CD4-positive, CD25-positive, alpha-beta regulatory T cell (primary cell): ENCODE measurements at regions not wholly inside any gene's neighbourhood (a gene's known extent, or its start where the extent isn't known, plus 50 kb on each side); places are given as distances from the start of the nearest gene placed in this dataset.
"Not testable (repeated sequence)": the region's sequence is repeated elsewhere in the genome, so short reads cannot be mapped to it uniquely, and the experiment has no call there.

Source experiments
- ATAC-seq, 2 donors: fragments of 150-1000 bp; cut with Tn5 transposase; one replicate each; pipeline ENCODE4 v1.10.0; 2021; ENCODE audit warnings: low read depth in 2 of 2, moderate number of reproducible peaks in 2 of 2, moderate library complexity in 1 of 2
- DNase-seq, 3 donors: peaks; one replicate each; pipeline versions ENCODE4 v3.0.0 to v3.0.0-alpha.2; 2012 to 2022; ENCODE audit warnings: mixed read lengths in 1 of 3
- H3K27ac ChIP-seq: one replicate; pipeline ENCODE4 v1.7.0; 2013; ENCODE audit warnings: mild to moderate bottlenecking, low read length; ENCODE audit not compliant: insufficient read depth, poor library complexity, severe bottlenecking
- H3K27me3 ChIP-seq: one replicate; pipeline ENCODE4 v1.7.0; 2013; ENCODE audit warnings: low read length; ENCODE audit not compliant: control insufficient read depth, insufficient read depth
- H3K36me3 ChIP-seq: one replicate; pipeline ENCODE4 v1.7.0; 2013; ENCODE audit warnings: mild to moderate bottlenecking, low read length, moderate library complexity; ENCODE audit not compliant: control insufficient read depth, insufficient read depth
- H3K4me1 ChIP-seq: 2 replicates; pipeline ENCODE4 v1.7.0; 2013; ENCODE audit warnings: mild to moderate bottlenecking, low read length; ENCODE audit not compliant: insufficient read depth, control insufficient read depth, poor library complexity, severe bottlenecking
- H3K4me3 ChIP-seq: one replicate; pipeline ENCODE4 v1.7.0; 2013; ENCODE audit warnings: low read depth, mild to moderate bottlenecking, low read length, moderate library complexity
- H3K9me3 ChIP-seq, 2 experiments: 1 replicate in 1 of 2; 2 replicates in 1 of 2; pipeline ENCODE4 v1.7.0; 2013; ENCODE audit warnings: low read length in 2 of 2, mild to moderate bottlenecking in 1 of 2, moderate library complexity in 1 of 2; ENCODE audit not compliant: control insufficient read depth in 2 of 2
- H3K27ac Mint-ChIP-seq, 3 donors: one replicate each; pipeline ENCODE4 v1.8.0; 2020 to 2022; ENCODE audit warnings: mild to moderate bottlenecking in 3 of 3, mixed read lengths in 3 of 3, moderate library complexity in 2 of 3
- H3K27me3 Mint-ChIP-seq: one replicate; pipeline ENCODE4 v1.8.0; 2022; ENCODE audit warnings: mild to moderate bottlenecking, mixed read lengths
- H3K36me3 Mint-ChIP-seq: one replicate; pipeline ENCODE4 v1.8.0; 2020; ENCODE audit warnings: mixed read lengths
- H3K4me1 Mint-ChIP-seq, 4 donors: one replicate each; pipeline ENCODE4 v1.8.0; 2020 to 2022; ENCODE audit warnings: mixed read lengths in 4 of 4, mild to moderate bottlenecking in 1 of 4
- H3K4me3 Mint-ChIP-seq, 4 donors: one replicate each; pipeline ENCODE4 v1.8.0; 2020 to 2022; ENCODE audit warnings: mild to moderate bottlenecking in 4 of 4, mixed read lengths in 4 of 4, moderate library complexity in 3 of 4
- H3K9me3 Mint-ChIP-seq, 7 donors: one replicate each; pipeline ENCODE4 v1.8.0; 2020 to 2022; ENCODE audit warnings: mixed read lengths in 7 of 7, mild to moderate bottlenecking in 3 of 7, moderate library complexity in 2 of 7

DNA sequence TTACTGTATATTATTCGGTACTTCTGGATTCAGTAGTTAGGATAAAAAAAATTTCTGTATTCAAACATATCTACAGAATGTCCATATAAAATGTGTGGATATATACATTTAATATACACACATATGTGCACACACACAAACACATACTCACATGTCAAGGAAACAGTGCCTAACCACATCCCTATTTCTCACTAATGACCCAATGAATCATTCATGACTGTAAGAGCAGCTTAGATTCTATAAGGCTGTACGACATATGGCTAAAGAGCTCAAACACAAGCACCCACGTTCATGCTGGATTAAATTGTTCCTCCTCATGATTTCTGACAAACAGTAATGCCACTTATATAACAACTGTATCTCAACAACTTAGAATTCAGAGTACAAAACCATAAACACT lies 457.3 kb downstream of the ADCYAP1 start:
- Histone ChIP-seq H3K4me1 (no peaks in the 10 kb centered on the region), H3K4me3 (no peak overlapping the region), H3K27ac (no peak overlapping the region), H3K9me3 (no peaks in the 10 kb centered on the region), H3K36me3 (no peaks in the 10 kb centered on the region), H3K27me3 (no peaks in the 10 kb centered on the region)
- Mint-ChIP-seq H3K4me1 (no peaks in the 10 kb centered on the region), H3K36me3 (no peaks in the 10 kb centered on the region), H3K27ac (no peak overlapping the region), H3K9me3 (peaks cover 0 to 6% (median 5%) of the 10 kb centered on the region in 7 donors), H3K4me3 (no peak overlapping the region), H3K27me3 (no peaks in the 10 kb centered on the region)
- no peak for DNase-seq
- ATAC-seq: no peak

DNA sequence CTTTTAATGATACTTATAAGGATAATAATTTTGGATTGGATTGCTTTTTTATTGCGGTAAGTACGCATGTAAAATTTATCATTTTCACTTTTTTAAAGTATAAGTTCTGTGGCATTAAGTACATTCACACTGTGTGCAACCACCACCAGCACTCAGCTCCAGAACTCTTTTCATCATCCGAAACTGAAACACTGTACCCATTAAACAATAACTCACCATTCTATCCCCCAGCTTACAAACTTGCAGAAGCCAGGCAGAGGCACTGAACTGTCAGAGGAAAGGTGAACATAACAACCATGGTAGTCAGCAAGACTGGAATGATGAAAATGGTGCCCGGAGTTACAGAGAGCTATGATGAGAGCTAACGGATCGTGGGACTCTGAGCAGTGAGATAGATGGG lies 465.9 kb downstream of the ADCYAP1 start:
- H3K27me3 ChIP-seq: no peaks in the 10 kb centered on the region
- H3K9me3 ChIP-seq: no peaks in the 10 kb centered on the region
- Mint-ChIP-seq H3K4me1 (no peaks in the 10 kb centered on the region), H3K4me3 (no peak overlapping the region), H3K36me3 (no peaks in the 10 kb centered on the region), H3K27ac (no peak overlapping the region), H3K27me3 (no peaks in the 10 kb centered on the region), H3K9me3 (peaks cover 0 to 6% (median 0%) of the 10 kb centered on the region in 7 donors)
- no peak for ATAC-seq
- H3K27ac ChIP-seq: no peak overlapping the region
- no peaks in the 10 kb centered on the region for H3K36me3 ChIP-seq
- DNase-seq: no peak
- H3K4me1 ChIP-seq: no peaks in the 10 kb centered on the region
- H3K4me3 ChIP-seq: no peak overlapping the region

DNA sequence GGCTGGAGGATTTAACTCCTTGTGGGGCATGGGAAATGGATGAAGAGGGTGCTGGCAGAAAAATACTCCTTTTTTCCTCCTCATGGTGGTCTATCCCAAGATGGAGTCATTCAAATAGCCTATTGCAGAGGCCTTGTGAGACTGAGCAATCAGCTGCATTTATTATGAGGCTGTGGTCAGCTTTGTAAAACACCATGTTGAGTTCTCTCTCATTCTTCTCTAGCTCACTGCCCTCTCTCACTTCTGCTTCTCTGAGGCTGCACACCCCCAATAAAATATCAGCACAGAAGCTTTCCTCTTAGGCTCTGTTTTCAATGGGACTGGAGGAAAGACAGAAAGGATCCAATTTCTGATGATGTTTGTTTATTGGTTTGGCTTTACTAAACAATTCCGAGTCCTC lies 467.1 kb downstream of the ADCYAP1 start:
- no peaks in the 10 kb centered on the region for H3K36me3 Mint-ChIP-seq
- DNase-seq (no peak), ATAC-seq (no peak)
- no peaks in the 10 kb centered on the region for H3K4me1 Mint-ChIP-seq
- Histone ChIP-seq H3K4me1 (no peaks in the 10 kb centered on the region), H3K27ac (no peak overlapping the region), H3K36me3 (no peaks in the 10 kb centered on the region), H3K4me3 (no peak overlapping the region), H3K27me3 (no peaks in the 10 kb centered on the region), H3K9me3 (no peaks in the 10 kb centered on the region)
- no peaks in the 10 kb centered on the region for H3K27me3 Mint-ChIP-seq
- no peak overlapping the region for H3K27ac Mint-ChIP-seq
- H3K9me3 Mint-ChIP-seq: peaks cover 0 to 3% (median 0%) of the 10 kb centered on the region in 7 donors
- no peak overlapping the region for H3K4me3 Mint-ChIP-seq

GRCh38 chr18:1383465-1383864 lies 478.8 kb downstream of the ADCYAP1 start:
- Mint-ChIP-seq H3K9me3 (peaks cover 0 to 28% (median 7%) of the 10 kb centered on the region in 7 donors), H3K4me3 (no peak overlapping the region), H3K36me3 (no peaks in the 10 kb centered on the region), H3K4me1 (no peaks in the 10 kb centered on the region), H3K27ac (no peak overlapping the region), H3K27me3 (no peaks in the 10 kb centered on the region)
- Histone ChIP-seq H3K36me3 (no peaks in the 10 kb centered on the region), H3K27ac (no peak overlapping the region), H3K4me1 (no peaks in the 10 kb centered on the region), H3K27me3 (no peaks in the 10 kb centered on the region), H3K9me3 (peaks cover 2 to 24% of the 10 kb centered on the region in 2 experiments), H3K4me3 (no peak overlapping the region)
- DNase-seq (no peak), ATAC-seq (no peak)

- not testable (repeated sequence) for H3K4me1 Mint-ChIP-seq
- H3K9me3 Mint-ChIP-seq: peaks cover 0 to 36% (median 12%) of the 10 kb centered on the region in 7 donors
These were observed 483.8 kb downstream of the ADCYAP1 start for GRCh38 chr18:1388468-1388867.

DNA sequence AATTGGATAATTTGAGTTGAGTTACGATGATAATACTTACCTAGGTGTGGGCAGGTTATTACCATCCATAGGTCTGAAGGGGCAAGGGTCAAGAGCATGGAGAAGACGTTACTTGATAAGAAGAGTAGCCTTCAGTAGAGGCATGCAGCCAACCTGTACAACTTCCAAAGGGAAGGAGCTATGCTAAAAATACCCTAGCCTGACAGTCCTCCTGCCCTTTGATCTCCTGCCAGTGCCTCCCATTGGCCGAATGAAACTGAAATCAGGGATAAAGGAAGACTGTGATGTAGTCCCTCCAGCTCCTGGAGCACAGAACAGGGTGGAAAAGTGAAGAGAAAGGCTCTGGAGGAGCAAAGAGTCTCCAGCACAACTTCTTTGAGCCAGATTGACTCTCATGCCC lies 487.4 kb downstream of the ADCYAP1 start:
- H3K9me3 ChIP-seq: no peaks in the 10 kb centered on the region
- H3K4me3 ChIP-seq: no peak overlapping the region
- no peak overlapping the region for H3K27ac ChIP-seq
- DNase-seq: no peak
- Mint-ChIP-seq H3K27me3 (no peaks in the 10 kb centered on the region), H3K4me3 (no peak overlapping the region), H3K36me3 (no peaks in the 10 kb centered on the region), H3K4me1 (no peaks in the 10 kb centered on the region), H3K27ac (no peak overlapping the region), H3K9me3 (peaks cover 0 to 18% (median 16%) of the 10 kb centered on the region in 7 donors)
- H3K27me3 ChIP-seq: no peaks in the 10 kb centered on the region
- no peaks in the 10 kb centered on the region for H3K4me1 ChIP-seq
- no peak for ATAC-seq
- no peaks in the 10 kb centered on the region for H3K36me3 ChIP-seq

More at GRCh38 chr18:1388468-1388867, 483.8 kb downstream of the ADCYAP1 start:
- not testable (repeated sequence) for H3K4me3 ChIP-seq, H3K4me1 ChIP-seq, ATAC-seq, H3K27me3 ChIP-seq, H3K4me3 Mint-ChIP-seq, H3K27me3 Mint-ChIP-seq, H3K27ac ChIP-seq, H3K36me3 Mint-ChIP-seq, H3K27ac Mint-ChIP-seq, H3K36me3 ChIP-seq, DNase-seq
- peaks cover 0 to 14% of the 10 kb centered on the region in 2 experiments for H3K9me3 ChIP-seq

DNA sequence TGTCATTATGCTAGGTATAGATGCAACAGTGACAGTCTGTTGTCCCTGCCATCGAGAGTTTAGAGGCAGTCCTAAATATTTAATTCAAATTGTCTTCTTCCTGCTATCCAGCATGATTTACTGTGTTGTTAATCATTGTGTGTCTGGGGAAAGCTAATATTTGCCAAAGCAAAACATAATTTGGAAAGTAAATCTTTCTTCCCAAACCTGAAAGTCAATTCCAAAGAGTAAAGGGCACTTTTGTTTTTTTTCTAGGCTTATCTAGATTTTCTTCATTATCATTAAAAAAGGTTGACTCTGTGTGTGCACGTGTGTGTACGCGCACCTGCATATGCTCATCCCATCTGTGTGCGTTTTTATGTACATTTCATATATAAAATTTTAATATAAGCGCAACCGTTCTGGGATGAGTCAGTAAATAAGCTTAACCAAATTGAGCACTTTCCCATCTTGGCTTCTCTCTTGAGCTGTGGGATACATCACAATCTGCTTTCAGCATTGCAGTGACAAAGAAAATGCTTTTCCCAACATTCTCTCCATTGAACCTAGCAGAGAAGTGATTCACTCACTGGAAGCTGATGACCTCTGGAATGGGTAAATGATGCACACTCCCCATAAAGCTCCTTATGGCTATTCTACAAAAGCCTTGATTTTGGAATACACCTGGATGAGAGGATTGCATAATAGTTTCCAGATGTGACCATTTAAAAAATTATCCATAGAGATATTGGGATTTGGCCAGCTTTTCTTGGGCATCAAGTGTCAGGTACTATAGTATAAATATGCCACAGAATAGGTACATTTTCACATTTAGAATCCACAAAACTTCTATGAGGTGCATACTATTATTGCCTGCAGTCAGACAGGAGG lies 488.4 kb downstream of the ADCYAP1 start:
- H3K36me3 Mint-ChIP-seq: no peaks in the 10 kb centered on the region
- H3K27me3 Mint-ChIP-seq: no peaks in the 10 kb centered on the region
- DNase-seq (no peak), ATAC-seq (no peak)
- peaks cover 0 to 14% (median 10%) of the 10 kb centered on the region in 7 donors for H3K9me3 Mint-ChIP-seq
- no peaks in the 10 kb centered on the region for H3K4me1 Mint-ChIP-seq
- no peaks in the 10 kb centered on the region for H3K36me3 ChIP-seq
- H3K27ac Mint-ChIP-seq: no peak overlapping the region
- no peaks in the 10 kb centered on the region for H3K9me3 ChIP-seq
- no peak overlapping the region for H3K4me3 Mint-ChIP-seq
- no peaks in the 10 kb centered on the region for H3K27me3 ChIP-seq
- H3K27ac ChIP-seq: no peak overlapping the region
- no peaks in the 10 kb centered on the region for H3K4me1 ChIP-seq
- no peak overlapping the region for H3K4me3 ChIP-seq

DNA sequence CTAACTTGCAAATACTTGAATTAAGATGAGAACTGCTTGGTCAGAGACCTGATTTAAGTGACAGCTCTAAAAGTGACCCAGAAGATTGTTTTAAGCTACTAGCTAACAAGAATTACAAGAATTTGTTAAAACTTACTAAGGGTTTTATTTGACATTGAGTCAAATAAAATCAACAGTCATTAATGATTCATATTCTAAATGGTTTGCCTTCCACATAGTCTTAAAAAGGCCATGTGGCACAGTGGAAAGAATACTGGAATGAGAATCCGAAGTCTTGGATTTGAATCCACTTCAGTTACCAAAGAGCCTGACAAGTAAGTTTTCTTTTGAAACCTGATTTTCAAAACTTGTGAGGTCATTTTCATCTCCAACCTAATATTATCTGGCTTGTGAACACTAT lies 489.3 kb downstream of the ADCYAP1 start:
- no peaks in the 10 kb centered on the region for H3K36me3 Mint-ChIP-seq
- Histone ChIP-seq H3K36me3 (no peaks in the 10 kb centered on the region), H3K27me3 (no peaks in the 10 kb centered on the region), H3K4me1 (no peaks in the 10 kb centered on the region), H3K9me3 (no peaks in the 10 kb centered on the region), H3K4me3 (no peak overlapping the region), H3K27ac (no peak overlapping the region)
- no peak overlapping the region for H3K4me3 Mint-ChIP-seq
- H3K4me1 Mint-ChIP-seq: no peaks in the 10 kb centered on the region
- DNase-seq (no peak), ATAC-seq (no peak)
- H3K27me3 Mint-ChIP-seq: no peaks in the 10 kb centered on the region
- H3K27ac Mint-ChIP-seq: no peak overlapping the region
- H3K9me3 Mint-ChIP-seq: peaks cover 0 to 14% (median 9%) of the 10 kb centered on the region in 7 donors
